HG02885 (cell line): ENCODE measurements at regions not wholly inside any gene's neighbourhood (a gene's known extent, or its start where the extent isn't known, plus 50 kb on each side); places are given as distances from the start of the nearest gene placed in this dataset.
"Not testable (repeated sequence)": the region's sequence is repeated elsewhere in the genome, so short reads cannot be mapped to it uniquely, and the experiment has no call there.

Experiments used
- ATAC-seq: cut with Tn5 transposase; IDR thresholded peaks from one replicate; pipeline ENCODE4 v1.9.1; 2021; ENCODE audit warnings: mild to moderate bottlenecking; ENCODE audit not compliant: unreplicated experiment, poor library complexity

GRCh38 chr12:74033531-74033930 is 504.1 kb upstream of the ATXN7L3B start:
- no peak for ATAC-seq

GRCh38 chr12:74039138-74039537 is 498.5 kb upstream of the ATXN7L3B start:
- not testable (repeated sequence) for ATAC-seq

GRCh38 chr12:74043343-74043742 is 494.3 kb upstream of the ATXN7L3B start:
- no peak for ATAC-seq

- ATAC-seq: no peak
Observed at GRCh38 chr12:74049348-74049747, 488.3 kb upstream of the ATXN7L3B start.

- no peak for ATAC-seq
Observed at GRCh38 chr12:74051848-74052247, 485.8 kb upstream of the ATXN7L3B start.

GRCh38 chr12:74066476-74066875 is 471.2 kb upstream of the ATXN7L3B start:
- ATAC-seq: no peak

- no peak for ATAC-seq
Observed at GRCh38 chr12:74071182-74071581, 466.5 kb upstream of the ATXN7L3B start.

- ATAC-seq: no peak
Observed at GRCh38 chr12:74076918-74077317, 460.7 kb upstream of the ATXN7L3B start.

GRCh38 chr12:74105434-74105833 is 432.2 kb upstream of the ATXN7L3B start:
- no peak for ATAC-seq

GRCh38 chr12:74108729-74109128 is 428.9 kb upstream of the ATXN7L3B start:
- ATAC-seq: no peak

GRCh38 chr12:74111688-74112360 is 425.8 kb upstream of the ATXN7L3B start:
- peak; percentile 58 for ATAC-seq

- ATAC-seq: no peak
Observed at GRCh38 chr12:74119811-74120362, 417.7 kb upstream of the ATXN7L3B start.

GRCh38 chr12:74120644-74121043 is 417.0 kb upstream of the ATXN7L3B start:
- no peak for ATAC-seq

- ATAC-seq: no peak
Observed at GRCh38 chr12:74129702-74130101, 407.9 kb upstream of the ATXN7L3B start.

GRCh38 chr12:74144396-74144795 is 393.2 kb upstream of the ATXN7L3B start:
- no peak for ATAC-seq

GRCh38 chr12:74145328-74145727 is 392.3 kb upstream of the ATXN7L3B start:
- ATAC-seq: no peak

- ATAC-seq: no peak
Observed at GRCh38 chr12:74148849-74149248, 388.8 kb upstream of the ATXN7L3B start.

- no peak for ATAC-seq
Observed at GRCh38 chr12:74152370-74152769, 385.3 kb upstream of the ATXN7L3B start.

- ATAC-seq: no peak
Observed at GRCh38 chr12:74166096-74166495, 371.5 kb upstream of the ATXN7L3B start.

- no peak for ATAC-seq
Observed at GRCh38 chr12:74169607-74170006, 368.0 kb upstream of the ATXN7L3B start.

- no peak for ATAC-seq
Observed at GRCh38 chr12:74170645-74171477, 366.8 kb upstream of the ATXN7L3B start.
